ENCODE measurements at regions not wholly inside any gene's neighbourhood (a gene's known extent, or its start where the extent isn't known, plus 50 kb on each side); places are given as distances from the start of the nearest gene placed in this dataset.

DNA sequence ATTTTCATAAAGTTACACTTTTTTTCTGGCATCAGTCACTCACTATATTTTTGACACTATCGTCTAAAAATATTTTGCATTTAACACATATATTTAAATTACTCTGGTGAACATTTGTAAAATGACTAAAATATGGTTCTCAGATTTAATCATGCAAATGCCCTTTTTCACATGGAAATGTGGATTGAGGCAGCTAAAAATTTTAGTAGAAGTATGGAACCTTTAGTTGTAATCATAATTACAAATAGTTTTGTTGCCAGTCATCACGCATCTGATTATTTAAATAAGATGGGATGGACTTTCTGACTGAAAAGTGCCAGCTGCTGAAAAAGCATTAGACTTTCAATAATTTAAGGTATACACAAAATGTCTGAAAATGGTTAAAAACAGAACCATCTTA, 119.3 kb downstream of the PDHA2 start:
- no peak overlapping the region for H3K4me3 ChIP-seq (replicated peaks; ENCODE audit: insufficient read depth, low read length)
- no peak for DNase-seq (ENCODE audit: low read depth in 1 of 2, low spot score in 1 of 2)
- H3K27me3 ChIP-seq (ENCODE audit: insufficient read depth, poor library complexity, severe bottlenecking): no peaks in the 10 kb centered on the region
- TF ChIP-seq SPI1 (IDR thresholded peaks at IDR 0.05; ENCODE audit: borderline replicate concordance, low read depth): no peak
- TF ChIP-seq, protein P1, sequence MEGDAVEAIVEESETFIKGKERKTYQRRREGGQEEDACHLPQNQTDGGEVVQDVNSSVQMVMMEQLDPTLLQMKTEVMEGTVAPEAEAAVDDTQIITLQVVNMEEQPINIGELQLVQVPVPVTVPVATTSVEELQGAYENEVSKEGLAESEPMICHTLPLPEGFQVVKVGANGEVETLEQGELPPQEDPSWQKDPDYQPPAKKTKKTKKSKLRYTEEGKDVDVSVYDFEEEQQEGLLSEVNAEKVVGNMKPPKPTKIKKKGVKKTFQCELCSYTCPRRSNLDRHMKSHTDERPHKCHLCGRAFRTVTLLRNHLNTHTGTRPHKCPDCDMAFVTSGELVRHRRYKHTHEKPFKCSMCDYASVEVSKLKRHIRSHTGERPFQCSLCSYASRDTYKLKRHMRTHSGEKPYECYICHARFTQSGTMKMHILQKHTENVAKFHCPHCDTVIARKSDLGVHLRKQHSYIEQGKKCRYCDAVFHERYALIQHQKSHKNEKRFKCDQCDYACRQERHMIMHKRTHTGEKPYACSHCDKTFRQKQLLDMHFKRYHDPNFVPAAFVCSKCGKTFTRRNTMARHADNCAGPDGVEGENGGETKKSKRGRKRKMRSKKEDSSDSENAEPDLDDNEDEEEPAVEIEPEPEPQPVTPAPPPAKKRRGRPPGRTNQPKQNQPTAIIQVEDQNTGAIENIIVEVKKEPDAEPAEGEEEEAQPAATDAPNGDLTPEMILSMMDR (IDR thresholded peaks at IDR 0.05; ENCODE audit: insufficient read depth, low read length): no peak
- TF ChIP-seq, protein P2, sequence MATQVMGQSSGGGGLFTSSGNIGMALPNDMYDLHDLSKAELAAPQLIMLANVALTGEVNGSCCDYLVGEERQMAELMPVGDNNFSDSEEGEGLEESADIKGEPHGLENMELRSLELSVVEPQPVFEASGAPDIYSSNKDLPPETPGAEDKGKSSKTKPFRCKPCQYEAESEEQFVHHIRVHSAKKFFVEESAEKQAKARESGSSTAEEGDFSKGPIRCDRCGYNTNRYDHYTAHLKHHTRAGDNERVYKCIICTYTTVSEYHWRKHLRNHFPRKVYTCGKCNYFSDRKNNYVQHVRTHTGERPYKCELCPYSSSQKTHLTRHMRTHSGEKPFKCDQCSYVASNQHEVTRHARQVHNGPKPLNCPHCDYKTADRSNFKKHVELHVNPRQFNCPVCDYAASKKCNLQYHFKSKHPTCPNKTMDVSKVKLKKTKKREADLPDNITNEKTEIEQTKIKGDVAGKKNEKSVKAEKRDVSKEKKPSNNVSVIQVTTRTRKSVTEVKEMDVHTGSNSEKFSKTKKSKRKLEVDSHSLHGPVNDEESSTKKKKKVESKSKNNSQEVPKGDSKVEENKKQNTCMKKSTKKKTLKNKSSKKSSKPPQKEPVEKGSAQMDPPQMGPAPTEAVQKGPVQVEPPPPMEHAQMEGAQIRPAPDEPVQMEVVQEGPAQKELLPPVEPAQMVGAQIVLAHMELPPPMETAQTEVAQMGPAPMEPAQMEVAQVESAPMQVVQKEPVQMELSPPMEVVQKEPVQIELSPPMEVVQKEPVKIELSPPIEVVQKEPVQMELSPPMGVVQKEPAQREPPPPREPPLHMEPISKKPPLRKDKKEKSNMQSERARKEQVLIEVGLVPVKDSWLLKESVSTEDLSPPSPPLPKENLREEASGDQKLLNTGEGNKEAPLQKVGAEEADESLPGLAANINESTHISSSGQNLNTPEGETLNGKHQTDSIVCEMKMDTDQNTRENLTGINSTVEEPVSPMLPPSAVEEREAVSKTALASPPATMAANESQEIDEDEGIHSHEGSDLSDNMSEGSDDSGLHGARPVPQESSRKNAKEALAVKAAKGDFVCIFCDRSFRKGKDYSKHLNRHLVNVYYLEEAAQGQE (IDR thresholded peaks at IDR 0.05; ENCODE audit: insufficient replicate concordance, low read depth): no peak
- no peak for TF ChIP-seq GABPA (IDR thresholded peaks at IDR 0.05; ENCODE audit: low read depth)
- no peak for TF ChIP-seq POLR2AphosphoS5 (IDR thresholded peaks at IDR 0.05; ENCODE audit: low read depth)
- no peak overlapping the region for H3K27ac ChIP-seq (replicated peaks)

DNA sequence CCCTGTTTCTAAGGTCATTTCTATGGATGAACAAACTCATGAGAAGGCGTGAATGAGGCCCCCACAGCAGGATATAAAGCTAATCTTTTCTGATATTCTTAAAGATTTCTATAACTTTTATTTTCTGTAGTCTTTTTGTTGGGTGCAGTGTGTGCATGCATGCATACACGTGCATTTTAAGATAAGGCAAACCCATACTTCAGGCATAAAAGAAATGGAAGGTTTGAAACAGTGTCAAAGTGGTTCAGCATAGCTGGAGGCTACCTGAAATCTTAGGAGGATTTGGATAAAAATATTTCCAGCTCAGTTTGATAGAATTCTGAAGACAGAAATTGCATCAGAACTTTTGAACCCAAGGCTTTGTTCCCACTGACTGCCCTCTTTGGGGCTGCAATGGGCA, 119.7 kb downstream of the PDHA2 start:
- no peak overlapping the region for H3K4me3 ChIP-seq (replicated peaks; ENCODE audit: insufficient read depth, low read length)
- no peaks in the 10 kb centered on the region for H3K27me3 ChIP-seq (ENCODE audit: insufficient read depth, poor library complexity, severe bottlenecking)
- no peak overlapping the region for H3K27ac ChIP-seq (replicated peaks)
- DNase-seq (ENCODE audit: low read depth in 1 of 2, low spot score in 1 of 2): no peak
- TF ChIP-seq, protein P1 (IDR thresholded peaks at IDR 0.05; ENCODE audit: insufficient read depth, low read length): no peak
- TF ChIP-seq SPI1 (IDR thresholded peaks at IDR 0.05; ENCODE audit: borderline replicate concordance, low read depth) (no peak), POLR2AphosphoS5 (IDR thresholded peaks at IDR 0.05; ENCODE audit: low read depth) (no peak)
- TF ChIP-seq, protein P2 (IDR thresholded peaks at IDR 0.05; ENCODE audit: insufficient replicate concordance, low read depth): no peak

DNA sequence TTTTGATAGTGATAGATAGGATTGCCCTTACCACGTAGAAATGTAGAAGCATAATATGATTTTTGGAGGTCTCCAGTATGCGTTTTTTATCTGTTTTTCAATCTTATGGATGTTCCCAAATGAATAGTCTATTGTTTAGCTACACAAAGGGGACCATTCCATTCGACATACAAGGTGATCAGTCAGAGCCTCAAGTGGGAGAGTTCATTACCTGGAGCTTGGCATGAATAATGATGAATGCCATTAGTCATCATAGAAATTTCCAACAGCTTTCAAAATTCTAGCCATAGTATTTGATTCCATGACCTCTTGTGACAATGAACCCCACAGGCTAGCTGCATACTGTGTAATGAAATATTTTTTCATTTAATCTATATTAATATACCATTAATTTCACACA, 123.6 kb downstream of the PDHA2 start:
- H3K27ac ChIP-seq (replicated peaks): no peak overlapping the region
- TF ChIP-seq, protein P1 (IDR thresholded peaks at IDR 0.05; ENCODE audit: insufficient read depth, low read length): no peak
- no peak for TF ChIP-seq GABPA (IDR thresholded peaks at IDR 0.05; ENCODE audit: low read depth)
- TF ChIP-seq POLR2AphosphoS5 (IDR thresholded peaks at IDR 0.05; ENCODE audit: low read depth): no peak
- TF ChIP-seq, protein P2 (IDR thresholded peaks at IDR 0.05; ENCODE audit: insufficient replicate concordance, low read depth): no peak
- TF ChIP-seq SPI1 (IDR thresholded peaks at IDR 0.05; ENCODE audit: borderline replicate concordance, low read depth): no peak
- H3K27me3 ChIP-seq (ENCODE audit: insufficient read depth, poor library complexity, severe bottlenecking): no peaks in the 10 kb centered on the region
- H3K4me3 ChIP-seq (replicated peaks; ENCODE audit: insufficient read depth, low read length): no peak overlapping the region
- DNase-seq (ENCODE audit: low read depth in 1 of 2, low spot score in 1 of 2): no peak

Data from HL-60 (cell line).